ENCODE measurements at regions not wholly inside any gene's neighbourhood (a gene's known extent, or its start where the extent isn't known, plus 50 kb on each side); places are given as distances from the start of the nearest gene placed in this dataset.

GRCh38 chr14:101241807-101242278 is 319.5 kb upstream of the DIO3 start:
- TF ChIP-seq CTCF (IDR thresholded peaks at IDR 0.05; ENCODE audit: low read depth, low read length): no peak

DNA sequence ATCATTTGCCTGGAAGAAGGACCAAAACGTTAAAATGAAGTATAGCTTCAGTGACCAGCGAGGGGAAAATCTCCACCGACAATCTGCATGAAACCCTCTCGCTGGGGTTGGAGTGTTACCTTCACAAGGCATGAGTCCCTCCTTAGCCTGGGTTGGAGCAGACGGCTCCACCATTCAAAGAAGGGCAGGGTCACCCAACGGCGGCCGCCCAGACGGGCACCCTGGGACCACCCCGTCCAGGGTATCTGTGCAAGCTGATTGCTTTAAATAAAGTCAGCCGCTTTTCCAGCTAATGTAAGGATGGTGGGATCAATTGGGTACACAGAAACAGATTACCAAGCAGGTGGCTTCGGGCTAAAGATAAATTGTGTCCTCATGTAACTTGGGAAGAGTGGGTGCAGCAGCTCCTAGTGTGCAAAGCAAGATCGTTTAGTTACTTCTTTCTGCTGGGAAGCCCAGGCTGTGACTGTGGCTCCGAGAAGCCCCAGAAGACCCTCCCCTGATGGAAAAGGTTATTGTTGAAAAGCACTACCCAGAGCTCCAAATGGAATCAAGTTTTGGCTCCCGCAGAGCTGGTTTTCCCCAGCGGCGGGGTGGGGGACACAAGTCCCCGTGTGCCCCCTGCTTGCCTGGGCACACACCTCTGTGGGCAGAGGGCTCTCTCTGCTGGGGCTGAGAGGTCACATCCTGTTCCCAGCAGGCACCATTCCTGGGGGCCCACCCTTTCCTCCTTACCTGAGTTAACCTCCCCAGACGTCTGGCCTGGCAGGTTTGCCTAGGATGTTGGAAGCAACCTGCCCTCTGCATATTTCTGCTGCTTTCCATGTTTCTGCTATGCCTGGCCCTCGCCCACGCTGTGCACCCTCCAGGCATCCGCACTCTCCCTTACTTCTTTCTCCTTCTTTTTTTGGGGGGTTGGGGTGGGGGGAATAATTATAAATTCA is 318.6 kb upstream of the DIO3 start:
- Histone ChIP-seq H3K36me3 (no peaks in the 10 kb centered on the region; the same call in 1 of the 2 replicates), H3K9me3 (no peaks in the 10 kb centered on the region; the same call in 1 of the 2 replicates)
- no peak for TF ChIP-seq CTCF (IDR thresholded peaks at IDR 0.05; ENCODE audit: low read depth, low read length)

More at GRCh38 chr14:101241807-101242278, 319.5 kb upstream of the DIO3 start:
- Histone ChIP-seq H3K36me3 (no peaks in the 10 kb centered on the region; the same call in 1 of the 2 replicates), H3K4me3 (ENCODE audit: low read depth, low read length) (no peak overlapping the region), H3K9me3 (no peaks in the 10 kb centered on the region; the same call in 1 of the 2 replicates), H3K4me1 (no peaks in the 10 kb centered on the region), H3K27me3 (no peaks in the 10 kb centered on the region)
- DNase-seq: no peak

GRCh38 chr14:101243587-101244338 is 317.5 kb upstream of the DIO3 start:
- Histone ChIP-seq H3K9me3 (no peaks in the 10 kb centered on the region; the same call in 1 of the 2 replicates), H3K36me3 (no peaks in the 10 kb centered on the region; the same call in 1 of the 2 replicates), H3K4me3 (ENCODE audit: low read depth, low read length) (no peak overlapping the region), H3K27me3 (no peaks in the 10 kb centered on the region), H3K4me1 (no peaks in the 10 kb centered on the region)
- no peak for DNase-seq
- no peak for TF ChIP-seq CTCF (IDR thresholded peaks at IDR 0.05; ENCODE audit: low read depth, low read length)

More for the DNA sequence above, 318.6 kb upstream of the DIO3 start:
- no peak for DNase-seq
- Histone ChIP-seq H3K27me3 (no peaks in the 10 kb centered on the region), H3K4me3 (ENCODE audit: low read depth, low read length) (no peak overlapping the region), H3K4me1 (no peaks in the 10 kb centered on the region)

- Histone ChIP-seq H3K4me1 (no peaks in the 10 kb centered on the region), H3K9me3 (no peaks in the 10 kb centered on the region), H3K27me3 (no peaks in the 10 kb centered on the region), H3K4me3 (ENCODE audit: low read depth, low read length) (no peak overlapping the region), H3K36me3 (no peaks in the 10 kb centered on the region)
- no peak for TF ChIP-seq CTCF (IDR thresholded peaks at IDR 0.05; ENCODE audit: low read depth, low read length)
- no peak for DNase-seq
These were observed 314.1 kb upstream of the DIO3 start for GRCh38 chr14:101246894-101247841.

DNA sequence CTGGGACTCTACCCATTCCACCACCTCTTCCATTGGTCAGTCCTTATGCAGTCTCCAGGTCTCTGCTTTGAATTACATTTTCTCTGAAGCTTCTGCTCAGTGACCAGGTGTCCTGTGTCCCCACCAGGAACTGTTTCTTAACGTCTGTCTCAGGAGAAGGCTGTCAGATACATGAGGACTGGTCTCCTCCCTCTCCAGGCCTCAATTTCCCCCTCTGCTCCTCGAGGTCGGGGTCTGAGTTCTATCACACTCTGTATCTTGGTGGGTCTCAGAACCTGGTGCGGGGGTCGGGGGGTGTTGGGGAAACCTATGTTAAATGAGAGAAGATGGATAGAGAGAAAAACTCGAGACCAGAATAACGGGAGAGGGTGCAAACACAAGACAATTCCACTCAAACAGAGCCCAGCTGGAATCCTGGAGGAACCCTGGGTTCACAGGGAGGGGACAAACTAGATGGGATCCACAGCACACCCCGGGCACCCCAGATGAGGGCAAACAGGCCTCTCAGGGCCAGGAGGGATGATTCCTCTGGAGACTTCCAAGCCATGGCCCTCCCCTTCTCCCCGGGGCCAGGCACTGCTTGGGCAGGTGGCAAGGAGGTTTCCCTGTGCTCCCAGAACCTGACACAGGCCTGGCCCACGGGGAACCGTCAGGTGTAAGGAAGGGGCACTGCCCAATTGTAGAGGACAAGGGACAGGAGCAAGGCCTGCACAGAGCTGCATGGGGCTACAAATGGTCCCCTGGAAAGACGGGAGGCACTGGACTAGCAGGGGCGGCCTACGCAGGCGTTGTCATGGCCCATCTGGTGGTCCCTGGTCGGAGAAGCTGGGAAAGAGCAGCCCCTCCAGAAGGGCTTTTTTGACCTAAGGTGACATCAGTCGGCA is 313.2 kb upstream of the DIO3 start:
- TF ChIP-seq CTCF (IDR thresholded peaks at IDR 0.05; ENCODE audit: low read depth, low read length): no peak
- DNase-seq: no peak
- H3K4me3 ChIP-seq (ENCODE audit: low read depth, low read length): no peak overlapping the region
- no peaks in the 10 kb centered on the region for H3K9me3 ChIP-seq
- no peaks in the 10 kb centered on the region for H3K27me3 ChIP-seq
- H3K36me3 ChIP-seq: no peaks in the 10 kb centered on the region
- no peaks in the 10 kb centered on the region for H3K4me1 ChIP-seq

Measured in BE2C (cell line).